BLaER1 (cell line): ENCODE measurements at regions not wholly inside any gene's neighbourhood (a gene's known extent, or its start where the extent isn't known, plus 50 kb on each side); places are given as distances from the start of the nearest gene placed in this dataset.

Source experiments
- H3K27ac ChIP-seq: shearing (Covaris generic); formaldehyde crosslinking; 2 replicates; pipeline ENCODE4 v1.8.1; 2022
- H3K27me3 ChIP-seq: shearing (Covaris generic); formaldehyde crosslinking; 2 replicates; pipeline ENCODE4 v1.8.1; 2022
- H3K36me3 ChIP-seq: shearing (Covaris generic); formaldehyde crosslinking; 2 replicates; pipeline ENCODE4 v1.8.1; 2022
- H3K4me1 ChIP-seq: shearing (Covaris generic); formaldehyde crosslinking; 2 replicates; pipeline ENCODE4 v1.8.1; 2022
- H3K4me2 ChIP-seq: shearing (Covaris generic); formaldehyde crosslinking; 2 replicates; pipeline ENCODE4 v1.8.1; 2022
- H3K4me3 ChIP-seq: shearing (Covaris generic); formaldehyde crosslinking; 2 replicates; pipeline ENCODE4 v1.8.1; 2022
- H3K9ac ChIP-seq: shearing (Covaris generic); formaldehyde crosslinking; 2 replicates; pipeline ENCODE4 v1.8.1; 2022
- H3K9me3 ChIP-seq: shearing (Covaris generic); formaldehyde crosslinking; 2 replicates; pipeline ENCODE4 v1.8.1; 2022
- H4K20me1 ChIP-seq: shearing (Covaris generic); formaldehyde crosslinking; 2 replicates; pipeline ENCODE4 v1.8.1; 2022
- Cebpa-rat ChIP-seq: shearing (Covaris generic); IDR thresholded peaks from 2 replicates; pipeline ENCODE4 v1.8.1; 2022

GRCh38 chr15:35305031-35305550 is 220.0 kb upstream of the NANOGP8 start:
- Histone ChIP-seq H3K27ac (no peak overlapping the region), H3K9ac (no peak overlapping the region), H4K20me1 (no peaks in the 10 kb centered on the region), H3K4me3 (no peak overlapping the region), H3K4me2 (no peak overlapping the region), H3K36me3 (no peaks in the 10 kb centered on the region), H3K9me3 (no peaks in the 10 kb centered on the region), H3K27me3 (no peaks in the 10 kb centered on the region), H3K4me1 (no peaks in the 10 kb centered on the region)
- no peak for TF ChIP-seq Cebpa-rat

DNA sequence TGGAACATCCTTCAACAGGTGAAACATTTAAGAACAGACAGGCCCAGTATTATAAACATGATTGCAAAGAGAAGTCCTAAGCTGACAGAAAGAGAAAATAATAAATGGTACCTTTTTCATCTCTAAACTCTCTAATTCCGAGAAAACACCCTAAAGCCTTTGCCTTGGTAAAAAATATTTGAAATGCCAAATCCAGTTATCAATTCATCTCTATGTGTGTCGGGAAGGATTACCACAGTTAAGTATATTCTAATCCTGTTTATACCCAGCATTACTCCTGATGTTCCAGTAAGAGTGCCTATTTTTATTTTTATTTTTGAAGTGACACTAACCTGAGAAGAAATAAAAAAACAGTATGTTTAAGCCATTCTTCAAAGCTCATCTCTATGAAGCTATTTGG is 219.3 kb upstream of the NANOGP8 start:
- no peaks in the 10 kb centered on the region for H3K9me3 ChIP-seq
- H3K36me3 ChIP-seq = no peaks in the 10 kb centered on the region
- H3K9ac ChIP-seq = no peak overlapping the region
- H3K4me3 ChIP-seq = no peak overlapping the region
- H4K20me1 ChIP-seq = no peaks in the 10 kb centered on the region
- no peaks in the 10 kb centered on the region for H3K4me1 ChIP-seq
- TF ChIP-seq Cebpa-rat = no peak
- no peak overlapping the region for H3K4me2 ChIP-seq
- H3K27ac ChIP-seq = no peak overlapping the region
- H3K27me3 ChIP-seq = no peaks in the 10 kb centered on the region

DNA sequence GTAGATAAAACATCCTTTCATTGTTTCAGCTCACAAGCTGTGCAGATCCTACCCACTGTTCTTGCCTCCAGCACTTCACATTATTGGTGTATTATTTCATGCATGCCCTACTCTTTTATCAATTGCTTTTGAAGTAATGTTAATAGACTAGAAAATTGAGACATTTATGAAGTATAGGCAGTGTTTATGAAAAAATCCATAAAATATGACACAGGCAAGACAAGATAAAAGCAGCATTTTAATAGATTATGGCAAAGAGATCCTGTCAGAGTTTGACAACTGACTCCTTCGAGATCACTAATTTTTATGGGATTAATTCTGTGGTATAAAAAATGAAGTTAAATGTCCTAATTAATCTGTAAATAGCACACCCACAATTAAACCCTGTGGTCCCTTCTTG is 217.2 kb upstream of the NANOGP8 start:
- Histone ChIP-seq H4K20me1 (no peaks in the 10 kb centered on the region), H3K27me3 (no peaks in the 10 kb centered on the region), H3K9me3 (no peaks in the 10 kb centered on the region), H3K4me3 (no peak overlapping the region), H3K4me2 (no peak overlapping the region), H3K36me3 (no peaks in the 10 kb centered on the region), H3K9ac (no peak overlapping the region), H3K4me1 (no peaks in the 10 kb centered on the region), H3K27ac (no peak overlapping the region)
- no peak for TF ChIP-seq Cebpa-rat

DNA sequence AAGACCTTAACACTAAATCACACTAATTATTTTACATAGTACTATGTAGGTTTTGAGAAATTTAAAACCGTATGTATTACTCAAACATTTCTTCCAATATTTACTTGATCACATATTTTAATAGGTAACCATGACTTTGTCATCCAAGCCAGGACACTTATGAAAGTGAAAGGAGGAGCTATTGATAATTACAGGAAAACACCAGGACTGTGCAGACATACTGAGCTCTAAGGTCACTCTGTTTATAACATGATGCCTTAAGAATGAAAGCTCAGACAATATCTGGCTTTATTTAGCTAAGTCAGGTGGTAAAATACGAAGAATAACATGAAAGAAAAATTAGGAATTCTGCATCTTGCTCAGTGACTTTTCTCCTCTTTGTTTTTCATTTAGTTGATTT is 216.0 kb upstream of the NANOGP8 start:
- Histone ChIP-seq H3K27me3 (no peaks in the 10 kb centered on the region), H3K9me3 (no peaks in the 10 kb centered on the region), H3K27ac (no peak overlapping the region), H3K4me2 (no peak overlapping the region), H3K36me3 (no peaks in the 10 kb centered on the region), H4K20me1 (no peaks in the 10 kb centered on the region), H3K4me3 (no peak overlapping the region), H3K4me1 (no peaks in the 10 kb centered on the region), H3K9ac (no peak overlapping the region)
- no peak for TF ChIP-seq Cebpa-rat

GRCh38 chr15:35299059-35299735 is 214.1 kb upstream of the NANOGP8 start:
- TF ChIP-seq Cebpa-rat = no peak
- Histone ChIP-seq H3K27ac (no peak overlapping the region), H3K9me3 (no peaks in the 10 kb centered on the region), H3K36me3 (no peaks in the 10 kb centered on the region), H3K27me3 (no peaks in the 10 kb centered on the region), H3K4me2 (no peak overlapping the region), H3K4me1 (no peaks in the 10 kb centered on the region), H3K4me3 (no peak overlapping the region), H4K20me1 (no peaks in the 10 kb centered on the region), H3K9ac (no peak overlapping the region)

DNA sequence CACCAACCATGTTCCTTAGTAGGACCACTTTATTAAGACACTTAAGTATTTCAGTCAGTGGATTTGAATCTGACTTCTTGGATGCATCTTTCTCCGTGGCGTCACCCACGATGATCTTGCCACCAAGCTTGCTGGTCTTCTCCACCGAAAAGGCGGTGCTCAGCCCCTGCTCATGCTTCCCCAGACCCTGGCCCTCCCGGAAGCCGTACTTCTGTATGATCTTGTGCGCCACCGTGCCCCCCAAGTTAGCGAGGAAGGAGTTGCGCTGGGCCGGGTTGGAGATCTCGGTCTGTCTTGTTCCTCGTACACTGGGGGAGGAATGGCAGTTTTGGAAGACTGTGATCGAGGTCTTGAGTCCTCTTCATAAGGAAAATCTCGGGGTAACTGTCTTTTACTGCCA is 213.4 kb upstream of the NANOGP8 start:
- no peaks in the 10 kb centered on the region for H3K9me3 ChIP-seq
- no peaks in the 10 kb centered on the region for H3K4me1 ChIP-seq
- no peaks in the 10 kb centered on the region for H3K36me3 ChIP-seq
- TF ChIP-seq Cebpa-rat = no peak
- H4K20me1 ChIP-seq = no peaks in the 10 kb centered on the region
- H3K27me3 ChIP-seq = no peaks in the 10 kb centered on the region
- H3K4me2 ChIP-seq = no peak overlapping the region
- H3K9ac ChIP-seq = no peak overlapping the region
- no peak overlapping the region for H3K27ac ChIP-seq
- H3K4me3 ChIP-seq = no peak overlapping the region

- H4K20me1 ChIP-seq = no peaks in the 10 kb centered on the region
- H3K9me3 ChIP-seq = no peaks in the 10 kb centered on the region
- H3K9ac ChIP-seq = no peak overlapping the region
- TF ChIP-seq Cebpa-rat = no peak
- no peaks in the 10 kb centered on the region for H3K4me1 ChIP-seq
- no peak overlapping the region for H3K4me2 ChIP-seq
- H3K27me3 ChIP-seq = no peaks in the 10 kb centered on the region
- H3K4me3 ChIP-seq = no peak overlapping the region
- no peaks in the 10 kb centered on the region for H3K36me3 ChIP-seq
- no peak overlapping the region for H3K27ac ChIP-seq
Measured at GRCh38 chr15:35293353-35294130, 208.4 kb upstream of the NANOGP8 start.

DNA sequence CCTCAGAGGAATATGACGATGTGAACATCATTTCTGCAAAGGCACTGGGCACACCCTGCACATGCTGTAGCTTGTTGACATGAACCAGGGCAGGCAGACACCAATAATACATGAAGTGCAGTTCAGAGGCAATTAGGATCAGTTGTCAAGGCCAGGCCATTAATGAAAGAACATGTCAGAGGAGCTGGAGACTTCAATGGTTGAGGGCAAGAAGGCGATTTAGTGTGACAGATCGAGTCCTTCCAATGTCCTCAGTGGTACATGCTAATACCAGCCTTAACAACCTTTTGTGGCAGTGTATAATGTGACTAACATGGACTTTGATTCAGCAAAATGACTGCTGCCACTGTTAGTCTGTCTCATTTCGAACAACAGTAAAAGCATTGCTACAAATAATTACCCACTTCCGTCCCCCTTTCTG is 205.2 kb upstream of the NANOGP8 start:
- Histone ChIP-seq H3K27ac (no peak overlapping the region), H3K4me1 (no peaks in the 10 kb centered on the region), H3K4me3 (no peak overlapping the region), H3K4me2 (no peak overlapping the region), H3K9ac (no peak overlapping the region), H3K27me3 (no peaks in the 10 kb centered on the region), H4K20me1 (no peaks in the 10 kb centered on the region), H3K36me3 (no peaks in the 10 kb centered on the region), H3K9me3 (no peaks in the 10 kb centered on the region)
- no peak for TF ChIP-seq Cebpa-rat

DNA sequence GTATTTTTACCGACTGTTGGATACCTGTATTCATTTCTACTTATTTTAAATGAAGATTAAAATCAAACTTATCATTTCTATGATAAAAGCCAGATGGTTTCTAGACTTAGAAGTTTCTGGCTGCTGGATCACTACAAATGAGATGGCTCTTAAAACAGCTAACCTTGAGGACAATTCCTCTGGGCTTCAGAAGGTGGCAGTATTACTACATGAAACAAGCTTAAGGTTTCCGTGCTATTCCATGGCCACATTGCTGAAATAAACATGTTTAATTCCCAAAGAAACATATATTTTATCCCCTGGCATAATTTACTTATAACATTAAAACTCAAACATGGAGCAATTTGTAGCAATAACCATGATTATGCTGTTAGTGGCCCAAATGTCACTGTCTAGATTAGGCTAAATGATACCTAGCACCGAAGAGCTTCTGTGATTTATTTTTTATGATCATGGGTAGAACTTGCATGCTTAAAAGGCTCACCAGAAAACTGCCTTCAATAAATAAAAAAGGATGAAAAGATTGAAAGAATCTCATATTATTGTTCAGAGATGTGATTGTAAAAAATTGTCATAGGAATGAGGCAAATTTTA is 204.0 kb upstream of the NANOGP8 start:
- no peak overlapping the region for H3K4me2 ChIP-seq
- H4K20me1 ChIP-seq = no peaks in the 10 kb centered on the region
- H3K9ac ChIP-seq = no peak overlapping the region
- TF ChIP-seq Cebpa-rat = no peak
- no peak overlapping the region for H3K27ac ChIP-seq
- H3K4me3 ChIP-seq = no peak overlapping the region
- no peaks in the 10 kb centered on the region for H3K9me3 ChIP-seq
- H3K4me1 ChIP-seq = no peaks in the 10 kb centered on the region
- no peaks in the 10 kb centered on the region for H3K27me3 ChIP-seq
- no peaks in the 10 kb centered on the region for H3K36me3 ChIP-seq

GRCh38 chr15:35288580-35288979 is 203.5 kb upstream of the NANOGP8 start:
- Histone ChIP-seq H4K20me1 (no peaks in the 10 kb centered on the region), H3K9me3 (no peaks in the 10 kb centered on the region), H3K27ac (no peak overlapping the region), H3K36me3 (no peaks in the 10 kb centered on the region), H3K9ac (no peak overlapping the region), H3K4me2 (no peak overlapping the region), H3K4me1 (no peaks in the 10 kb centered on the region), H3K4me3 (no peak overlapping the region), H3K27me3 (no peaks in the 10 kb centered on the region)
- no peak for TF ChIP-seq Cebpa-rat
